Fibroblast of lung (primary cell): ENCODE measurements at regions not wholly inside any gene's neighbourhood (a gene's known extent, or its start where the extent isn't known, plus 50 kb on each side); places are given as distances from the start of the nearest gene placed in this dataset.

Experiments
- DNase-seq, 2 donors: peaks; one replicate each; pipeline versions ENCODE4 v3.0.0 to v3.0.0-alpha.2; 2010; ENCODE audit warnings: low read depth in 2 of 2
- H2AFZ ChIP-seq: 2 replicates; pipeline ENCODE4 v1.5.1; 2012; ENCODE audit warnings: low read length, control low read depth, inconsistent platforms
- H3K27ac ChIP-seq: 2 replicates; pipeline ENCODE4 v1.5.1; 2011; ENCODE audit warnings: low read length, control low read depth; ENCODE audit not compliant: insufficient read depth
- H3K27me3 ChIP-seq: 2 replicates; pipeline ENCODE4 v1.5.1; 2011; ENCODE audit warnings: mild to moderate bottlenecking, low read length; ENCODE audit not compliant: control insufficient read depth, insufficient read depth
- H3K36me3 ChIP-seq: 2 replicates; pipeline ENCODE4 v1.5.1; 2011; ENCODE audit warnings: low read length; ENCODE audit not compliant: control insufficient read depth, insufficient read depth
- H3K4me1 ChIP-seq: 2 replicates; pipeline ENCODE4 v1.5.1; 2011; ENCODE audit warnings: low read length; ENCODE audit not compliant: control insufficient read depth, insufficient read depth; ENCODE audit errors: extremely low read depth
- H3K4me2 ChIP-seq: 2 replicates; pipeline ENCODE4 v1.5.1; 2011; ENCODE audit warnings: low read length, control low read depth; ENCODE audit not compliant: insufficient read depth; ENCODE audit errors: extremely low read depth
- H3K4me3 ChIP-seq, 4 experiments: fragments of 200-600 bp in 1 of 4; sonication (generic) in 1 of 4; replicated peaks in 1 of 4; 2 replicates each; pipeline ENCODE4 v1.5.1; 2011 to 2016; ENCODE audit warnings: low read length in 4 of 4, low read depth in 3 of 4, mild to moderate bottlenecking in 3 of 4, control low read depth in 2 of 4, inconsistent platforms in 1 of 4, mixed read lengths in 1 of 4; ENCODE audit not compliant: insufficient read depth in 1 of 4; ENCODE audit errors: control extremely low read depth in 1 of 4
- H3K79me2 ChIP-seq: 2 replicates; pipeline ENCODE4 v1.5.1; 2012; ENCODE audit warnings: mild to moderate bottlenecking, low read length, inconsistent platforms; ENCODE audit not compliant: control insufficient read depth, insufficient read depth
- H3K9ac ChIP-seq: 2 replicates; pipeline ENCODE4 v1.5.1; 2011; ENCODE audit warnings: mild to moderate bottlenecking, low read length, control low read depth; ENCODE audit not compliant: insufficient read depth
- H3K9me3 ChIP-seq: 2 replicates; pipeline ENCODE4 v1.5.1; 2012; ENCODE audit warnings: low read depth, low read length; ENCODE audit not compliant: control insufficient read depth, insufficient read depth
- H4K20me1 ChIP-seq: 2 replicates; pipeline ENCODE4 v1.5.1; 2011; ENCODE audit warnings: low read length; ENCODE audit not compliant: control insufficient read depth, insufficient read depth; ENCODE audit errors: extremely low read depth
- EZH2 ChIP-seq: IDR thresholded peaks from 2 replicates; pipeline ENCODE4 v1.5.1; 2012; ENCODE audit warnings: low read length, control low read depth, mild to moderate bottlenecking; ENCODE audit errors: missing control alignments
- TF ChIP-seq, protein P1 (sequence below), 2 donors: IDR thresholded peaks in 1 of 2; conservative IDR thresholded peaks in 1 of 2; 1 replicate in 1 of 2; 2 replicates in 1 of 2; pipeline ENCODE4 v1.5.1; 2011 to 2012; ENCODE audit warnings: low read length in 2 of 2, control low read depth in 1 of 2, inconsistent platforms in 1 of 2, low read depth in 1 of 2, mild to moderate bottlenecking in 1 of 2

DNA sequence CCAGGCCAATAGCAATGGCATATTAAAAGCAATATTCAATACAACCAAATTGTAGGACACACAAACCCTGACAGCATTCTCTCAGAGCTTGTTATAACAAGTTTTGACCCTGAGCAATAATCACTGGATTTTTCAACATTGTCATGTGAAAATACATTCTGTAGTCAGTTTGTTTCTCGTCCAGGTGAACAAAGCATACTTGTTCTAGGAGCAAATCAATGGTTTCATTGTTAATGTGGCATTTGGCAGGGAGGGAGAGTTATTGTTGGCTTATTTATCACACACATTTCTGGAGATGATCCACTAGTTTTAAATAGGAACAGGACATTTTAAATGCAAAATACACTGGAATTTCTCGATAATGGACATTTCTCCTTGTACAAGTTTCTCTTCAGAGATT lies 69.9 kb upstream of the L3MBTL4 start:
- TF ChIP-seq EZH2, result no peak
- TF ChIP-seq, protein P1, sequence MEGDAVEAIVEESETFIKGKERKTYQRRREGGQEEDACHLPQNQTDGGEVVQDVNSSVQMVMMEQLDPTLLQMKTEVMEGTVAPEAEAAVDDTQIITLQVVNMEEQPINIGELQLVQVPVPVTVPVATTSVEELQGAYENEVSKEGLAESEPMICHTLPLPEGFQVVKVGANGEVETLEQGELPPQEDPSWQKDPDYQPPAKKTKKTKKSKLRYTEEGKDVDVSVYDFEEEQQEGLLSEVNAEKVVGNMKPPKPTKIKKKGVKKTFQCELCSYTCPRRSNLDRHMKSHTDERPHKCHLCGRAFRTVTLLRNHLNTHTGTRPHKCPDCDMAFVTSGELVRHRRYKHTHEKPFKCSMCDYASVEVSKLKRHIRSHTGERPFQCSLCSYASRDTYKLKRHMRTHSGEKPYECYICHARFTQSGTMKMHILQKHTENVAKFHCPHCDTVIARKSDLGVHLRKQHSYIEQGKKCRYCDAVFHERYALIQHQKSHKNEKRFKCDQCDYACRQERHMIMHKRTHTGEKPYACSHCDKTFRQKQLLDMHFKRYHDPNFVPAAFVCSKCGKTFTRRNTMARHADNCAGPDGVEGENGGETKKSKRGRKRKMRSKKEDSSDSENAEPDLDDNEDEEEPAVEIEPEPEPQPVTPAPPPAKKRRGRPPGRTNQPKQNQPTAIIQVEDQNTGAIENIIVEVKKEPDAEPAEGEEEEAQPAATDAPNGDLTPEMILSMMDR (conservative IDR thresholded peaks at IDR 0.05 in 1 of 2, IDR thresholded peaks at IDR 0.05 in 1 of 2; ENCODE audit: low read depth in 1 of 2, low read length in 2 of 2), result no peak
- Histone ChIP-seq H3K36me3 (no peaks in the 10 kb centered on the region), H3K4me2 (no peak overlapping the region), H3K9me3 (no peaks in the 10 kb centered on the region), H3K4me1 (no peaks in the 10 kb centered on the region), H3K79me2 (no peaks in the 10 kb centered on the region), H4K20me1 (no peaks in the 10 kb centered on the region), H3K27me3 (no peaks in the 10 kb centered on the region), H3K9ac (no peak overlapping the region), H3K27ac (no peak overlapping the region), H3K4me3 (no peak overlapping the region), H2AFZ (no peak overlapping the region)
- no peak for DNase-seq

DNA sequence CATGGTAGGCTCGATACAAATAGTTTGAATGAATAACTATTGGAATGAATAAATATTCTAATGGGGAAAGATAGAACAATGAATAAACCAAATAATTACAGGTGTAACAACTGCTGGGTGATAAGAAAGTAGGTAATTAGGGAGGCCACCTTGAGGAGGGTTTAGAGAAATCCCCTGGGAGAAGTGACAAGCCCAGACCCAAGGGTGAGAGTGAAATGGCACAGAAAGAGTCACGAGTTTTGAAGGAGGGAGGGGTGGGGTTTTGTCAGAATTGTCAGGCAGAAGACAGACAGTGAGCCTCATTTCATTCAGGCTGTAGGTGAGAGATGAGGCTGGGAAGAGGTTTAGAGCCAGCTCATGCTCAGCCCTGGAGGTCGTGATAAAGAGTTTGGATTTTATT lies 71.6 kb upstream of the L3MBTL4 start:
- no peak overlapping the region for H3K9ac ChIP-seq
- no peak overlapping the region for H3K4me3 ChIP-seq
- no peaks in the 10 kb centered on the region for H3K79me2 ChIP-seq
- no peaks in the 10 kb centered on the region for H3K9me3 ChIP-seq
- no peaks in the 10 kb centered on the region for H4K20me1 ChIP-seq
- H3K27me3 ChIP-seq, result no peaks in the 10 kb centered on the region
- no peak for DNase-seq
- H3K27ac ChIP-seq, result no peak overlapping the region
- H3K36me3 ChIP-seq, result no peaks in the 10 kb centered on the region
- H2AFZ ChIP-seq, result no peak overlapping the region
- no peak for TF ChIP-seq EZH2
- TF ChIP-seq, protein P1 (conservative IDR thresholded peaks at IDR 0.05 in 1 of 2, IDR thresholded peaks at IDR 0.05 in 1 of 2; ENCODE audit: low read depth in 1 of 2, low read length in 2 of 2), result no peak
- no peaks in the 10 kb centered on the region for H3K4me1 ChIP-seq
- H3K4me2 ChIP-seq, result no peak overlapping the region

DNA sequence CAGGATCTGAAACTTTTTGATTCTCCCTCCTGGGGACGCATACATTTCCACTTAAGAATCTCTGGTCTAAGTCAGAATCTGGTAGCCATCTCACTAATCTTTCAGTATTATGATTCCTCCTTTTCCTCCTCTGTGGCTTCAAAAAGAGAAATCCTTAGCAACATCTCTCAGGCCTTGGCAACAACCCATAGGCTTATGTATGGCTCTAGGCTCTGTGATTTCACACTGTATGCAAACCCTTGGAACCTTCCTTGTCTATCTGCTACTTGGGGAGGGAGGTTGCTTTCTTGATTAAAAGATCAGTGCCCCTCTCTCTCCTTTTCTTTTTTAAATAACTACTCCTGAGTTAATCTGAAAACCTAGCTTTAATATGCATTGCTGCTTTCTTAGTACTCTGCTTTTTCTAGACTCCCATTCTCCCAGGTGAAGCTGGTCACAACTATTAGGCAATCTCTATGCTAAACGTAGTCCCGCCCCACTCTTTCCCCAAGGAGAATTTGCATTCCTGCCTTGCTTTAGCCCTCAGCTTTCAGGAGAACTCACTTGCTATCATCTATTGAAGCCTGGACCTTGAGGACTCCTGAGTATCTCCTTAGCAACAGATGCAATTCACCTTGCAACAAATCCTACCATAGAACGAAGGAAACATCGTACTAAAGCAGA lies 72.2 kb upstream of the L3MBTL4 start:
- Histone ChIP-seq H3K4me2 (no peak overlapping the region), H3K36me3 (no peaks in the 10 kb centered on the region), H3K4me3 (no peak overlapping the region), H3K4me1 (no peaks in the 10 kb centered on the region), H3K9ac (no peak overlapping the region), H4K20me1 (no peaks in the 10 kb centered on the region), H3K27me3 (no peaks in the 10 kb centered on the region), H2AFZ (no peak overlapping the region), H3K9me3 (no peaks in the 10 kb centered on the region), H3K79me2 (no peaks in the 10 kb centered on the region), H3K27ac (no peak overlapping the region)
- DNase-seq, result no peak
- TF ChIP-seq EZH2, result no peak
- TF ChIP-seq, protein P1 (conservative IDR thresholded peaks at IDR 0.05 in 1 of 2, IDR thresholded peaks at IDR 0.05 in 1 of 2; ENCODE audit: low read depth in 1 of 2, low read length in 2 of 2), result no peak
